Type B pancreatic cell (in vitro differentiated cells): ENCODE measurements at regions not wholly inside any gene's neighbourhood (a gene's known extent, or its start where the extent isn't known, plus 50 kb on each side); places are given as distances from the start of the nearest gene placed in this dataset.

Experiments
- DNase-seq: peaks from one replicate; pipeline ENCODE4 v3.0.0; 2021; ENCODE audit warnings: mixed read lengths; ENCODE audit not compliant: unreplicated experiment; ENCODE audit errors: extremely low spot score
- H3K27ac Mint-ChIP-seq: 2 replicates; pipeline ENCODE4 v1.8.0; 2021; ENCODE audit warnings: mild to moderate bottlenecking, mixed read lengths
- H3K27me3 Mint-ChIP-seq: 2 replicates; pipeline ENCODE4 v1.8.0; 2021; ENCODE audit warnings: mixed read lengths
- H3K36me3 Mint-ChIP-seq: 2 replicates; pipeline ENCODE4 v1.8.0; 2021; ENCODE audit warnings: mixed read lengths
- H3K4me1 Mint-ChIP-seq: one replicate; pipeline ENCODE4 v1.8.0; 2021; ENCODE audit warnings: mixed read lengths; ENCODE audit not compliant: unreplicated experiment
- H3K4me3 Mint-ChIP-seq: 2 replicates; pipeline ENCODE4 v1.8.0; 2021; ENCODE audit warnings: mild to moderate bottlenecking, mixed read lengths
- H3K9me3 Mint-ChIP-seq: 2 replicates; pipeline ENCODE4 v1.8.0; 2021; ENCODE audit warnings: mixed read lengths
- TF ChIP-seq, protein P1 (sequence below): fragments of 200-600 bp; sonication (generic); conservative IDR thresholded peaks from 2 replicates; pipeline ENCODE4 v1.5.0; 2021; ENCODE audit warnings: antibody characterized with exemption, mild to moderate bottlenecking

- DNase-seq = peak; percentile 58
- no peak overlapping the region for H3K4me3 Mint-ChIP-seq
- H3K9me3 Mint-ChIP-seq = peaks cover 6% of the 10 kb centered on the region
- H3K4me1 Mint-ChIP-seq = no peaks in the 10 kb centered on the region
- no peaks in the 10 kb centered on the region for H3K36me3 Mint-ChIP-seq
- H3K27ac Mint-ChIP-seq = no peak overlapping the region
- TF ChIP-seq, protein P1, sequence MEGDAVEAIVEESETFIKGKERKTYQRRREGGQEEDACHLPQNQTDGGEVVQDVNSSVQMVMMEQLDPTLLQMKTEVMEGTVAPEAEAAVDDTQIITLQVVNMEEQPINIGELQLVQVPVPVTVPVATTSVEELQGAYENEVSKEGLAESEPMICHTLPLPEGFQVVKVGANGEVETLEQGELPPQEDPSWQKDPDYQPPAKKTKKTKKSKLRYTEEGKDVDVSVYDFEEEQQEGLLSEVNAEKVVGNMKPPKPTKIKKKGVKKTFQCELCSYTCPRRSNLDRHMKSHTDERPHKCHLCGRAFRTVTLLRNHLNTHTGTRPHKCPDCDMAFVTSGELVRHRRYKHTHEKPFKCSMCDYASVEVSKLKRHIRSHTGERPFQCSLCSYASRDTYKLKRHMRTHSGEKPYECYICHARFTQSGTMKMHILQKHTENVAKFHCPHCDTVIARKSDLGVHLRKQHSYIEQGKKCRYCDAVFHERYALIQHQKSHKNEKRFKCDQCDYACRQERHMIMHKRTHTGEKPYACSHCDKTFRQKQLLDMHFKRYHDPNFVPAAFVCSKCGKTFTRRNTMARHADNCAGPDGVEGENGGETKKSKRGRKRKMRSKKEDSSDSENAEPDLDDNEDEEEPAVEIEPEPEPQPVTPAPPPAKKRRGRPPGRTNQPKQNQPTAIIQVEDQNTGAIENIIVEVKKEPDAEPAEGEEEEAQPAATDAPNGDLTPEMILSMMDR = no peak
- no peaks in the 10 kb centered on the region for H3K27me3 Mint-ChIP-seq
Observed at GRCh38 chr1:125085720-125086591, 3901.2 kb downstream of the SRGAP2C start.

GRCh38 chr1:125086611-125087010 is 3901.8 kb downstream of the SRGAP2C start:
- Mint-ChIP-seq H3K27me3 (no peaks in the 10 kb centered on the region), H3K36me3 (no peaks in the 10 kb centered on the region), H3K9me3 (peaks cover 4% of the 10 kb centered on the region), H3K4me3 (no peak overlapping the region), H3K27ac (no peak overlapping the region), H3K4me1 (no peaks in the 10 kb centered on the region)
- TF ChIP-seq, protein P1 = no peak
- DNase-seq = peak; percentile 56

GRCh38 chr1:125087247-125087646 is 3902.5 kb downstream of the SRGAP2C start:
- DNase-seq = peak; percentile 48
- Mint-ChIP-seq H3K9me3 (peaks cover 4% of the 10 kb centered on the region), H3K36me3 (no peaks in the 10 kb centered on the region), H3K4me3 (no peak overlapping the region), H3K27me3 (no peaks in the 10 kb centered on the region), H3K27ac (no peak overlapping the region), H3K4me1 (no peaks in the 10 kb centered on the region)
- TF ChIP-seq, protein P1 = no peak

GRCh38 chr1:125087691-125088090 is 3902.9 kb downstream of the SRGAP2C start:
- no peak overlapping the region for H3K27ac Mint-ChIP-seq
- H3K4me1 Mint-ChIP-seq = no peaks in the 10 kb centered on the region
- peak; percentile 47 for DNase-seq
- H3K4me3 Mint-ChIP-seq = no peak overlapping the region
- H3K9me3 Mint-ChIP-seq = peaks cover 4% of the 10 kb centered on the region
- H3K36me3 Mint-ChIP-seq = no peaks in the 10 kb centered on the region
- H3K27me3 Mint-ChIP-seq = no peaks in the 10 kb centered on the region
- TF ChIP-seq, protein P1 = no peak

DNA sequence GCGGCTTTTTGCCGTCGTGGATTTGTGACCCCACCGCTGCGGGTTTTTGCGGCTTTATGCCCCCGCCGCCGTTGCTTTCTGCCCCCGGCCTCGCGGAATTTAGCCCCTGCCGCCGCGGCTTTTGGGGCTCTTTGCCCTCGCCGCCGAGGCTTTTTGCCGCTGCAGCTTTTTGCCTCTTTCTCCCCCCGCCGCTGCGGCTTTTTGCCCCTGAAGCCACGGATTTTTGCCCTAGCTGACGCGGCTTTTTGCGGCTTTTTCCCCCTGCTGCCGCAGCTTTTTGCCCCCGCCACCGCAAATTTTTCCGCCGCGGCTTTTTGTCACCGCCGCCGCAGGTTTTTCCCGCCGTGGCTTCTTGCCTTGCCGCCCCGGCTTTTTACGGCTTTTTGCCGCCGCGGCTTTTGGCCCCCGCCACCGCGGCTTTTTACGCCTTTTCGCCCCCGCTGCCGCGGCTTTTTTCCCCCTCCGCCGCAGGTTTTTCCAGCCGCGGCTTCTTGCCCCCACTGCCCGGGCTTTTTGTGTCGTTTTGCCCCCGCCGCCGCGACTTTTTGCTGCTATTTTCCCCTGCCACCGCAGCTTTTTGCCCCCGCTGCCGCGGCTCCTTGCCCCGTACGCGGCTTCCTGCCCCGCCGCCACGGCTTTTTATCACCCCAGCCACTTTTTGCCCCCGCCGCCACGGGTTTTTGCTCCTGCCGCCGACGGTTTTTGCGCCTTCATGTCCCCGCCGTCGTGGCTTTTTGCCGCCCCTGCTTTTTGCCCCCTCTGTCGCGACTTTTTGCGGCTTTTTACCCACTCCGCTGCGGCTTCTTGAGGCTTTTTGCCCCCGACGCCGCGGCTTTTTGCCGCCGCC is 3933.6 kb downstream of the SRGAP2C start:
- Mint-ChIP-seq H3K27ac (no peak overlapping the region), H3K27me3 (no peaks in the 10 kb centered on the region), H3K9me3 (peaks cover 9% of the 10 kb centered on the region), H3K4me3 (no peak overlapping the region), H3K4me1 (no peaks in the 10 kb centered on the region), H3K36me3 (no peaks in the 10 kb centered on the region)
- no peak for DNase-seq
- TF ChIP-seq, protein P1 = no peak
